ENCODE measurements at regions not wholly inside any gene's neighbourhood (a gene's known extent, or its start where the extent isn't known, plus 50 kb on each side); places are given as distances from the start of the nearest gene placed in this dataset.

DNA sequence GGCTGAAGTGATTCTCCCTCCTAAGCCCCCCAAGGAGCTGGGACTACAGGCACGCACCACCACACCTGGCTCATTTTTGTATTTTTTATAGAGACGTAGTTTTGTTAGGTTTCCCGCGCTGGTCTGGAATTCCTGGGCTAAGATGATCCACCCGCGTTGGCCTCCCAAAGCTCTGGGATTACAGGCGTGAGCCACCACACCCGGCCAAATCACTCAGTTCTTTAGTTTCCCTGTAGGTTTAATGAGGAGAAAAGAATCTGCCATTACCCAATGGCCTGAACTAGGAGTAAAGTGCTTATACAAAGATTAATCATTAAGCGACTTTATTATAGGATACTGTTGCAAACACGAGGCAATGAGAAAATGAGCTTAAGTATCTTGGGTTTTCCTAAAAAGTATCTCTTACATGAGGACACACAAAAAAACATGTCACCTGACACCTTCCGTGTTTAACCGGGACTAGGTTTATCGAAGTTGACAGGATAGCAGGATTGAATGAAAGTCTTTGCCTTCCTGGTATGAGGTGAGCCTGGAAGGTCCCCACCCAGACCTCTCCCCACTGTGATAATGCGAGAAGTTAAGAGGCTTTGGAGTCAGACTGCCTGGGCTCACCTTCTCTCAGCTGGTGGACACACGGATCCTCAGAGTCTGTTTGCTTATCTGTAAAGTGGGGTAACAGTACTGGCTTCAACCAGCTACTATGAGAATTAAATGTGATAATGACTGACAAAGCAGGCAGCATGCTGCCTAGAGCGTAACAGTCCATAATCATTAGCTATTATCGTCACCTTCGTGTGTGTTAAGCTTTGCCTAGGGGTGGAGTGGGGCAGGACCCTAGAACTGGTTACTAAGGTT lies 133.5 kb upstream of the KRAS start:
- DNase-seq (ENCODE audit: low read depth) = no peak
- TF ChIP-seq, protein P1, sequence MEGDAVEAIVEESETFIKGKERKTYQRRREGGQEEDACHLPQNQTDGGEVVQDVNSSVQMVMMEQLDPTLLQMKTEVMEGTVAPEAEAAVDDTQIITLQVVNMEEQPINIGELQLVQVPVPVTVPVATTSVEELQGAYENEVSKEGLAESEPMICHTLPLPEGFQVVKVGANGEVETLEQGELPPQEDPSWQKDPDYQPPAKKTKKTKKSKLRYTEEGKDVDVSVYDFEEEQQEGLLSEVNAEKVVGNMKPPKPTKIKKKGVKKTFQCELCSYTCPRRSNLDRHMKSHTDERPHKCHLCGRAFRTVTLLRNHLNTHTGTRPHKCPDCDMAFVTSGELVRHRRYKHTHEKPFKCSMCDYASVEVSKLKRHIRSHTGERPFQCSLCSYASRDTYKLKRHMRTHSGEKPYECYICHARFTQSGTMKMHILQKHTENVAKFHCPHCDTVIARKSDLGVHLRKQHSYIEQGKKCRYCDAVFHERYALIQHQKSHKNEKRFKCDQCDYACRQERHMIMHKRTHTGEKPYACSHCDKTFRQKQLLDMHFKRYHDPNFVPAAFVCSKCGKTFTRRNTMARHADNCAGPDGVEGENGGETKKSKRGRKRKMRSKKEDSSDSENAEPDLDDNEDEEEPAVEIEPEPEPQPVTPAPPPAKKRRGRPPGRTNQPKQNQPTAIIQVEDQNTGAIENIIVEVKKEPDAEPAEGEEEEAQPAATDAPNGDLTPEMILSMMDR (IDR thresholded peaks at IDR 0.05; ENCODE audit: low read depth, low read length, missing control alignments) = no peak
- no peak overlapping the region for H3K4me3 ChIP-seq (ENCODE audit: low read depth, low read length)

DNA sequence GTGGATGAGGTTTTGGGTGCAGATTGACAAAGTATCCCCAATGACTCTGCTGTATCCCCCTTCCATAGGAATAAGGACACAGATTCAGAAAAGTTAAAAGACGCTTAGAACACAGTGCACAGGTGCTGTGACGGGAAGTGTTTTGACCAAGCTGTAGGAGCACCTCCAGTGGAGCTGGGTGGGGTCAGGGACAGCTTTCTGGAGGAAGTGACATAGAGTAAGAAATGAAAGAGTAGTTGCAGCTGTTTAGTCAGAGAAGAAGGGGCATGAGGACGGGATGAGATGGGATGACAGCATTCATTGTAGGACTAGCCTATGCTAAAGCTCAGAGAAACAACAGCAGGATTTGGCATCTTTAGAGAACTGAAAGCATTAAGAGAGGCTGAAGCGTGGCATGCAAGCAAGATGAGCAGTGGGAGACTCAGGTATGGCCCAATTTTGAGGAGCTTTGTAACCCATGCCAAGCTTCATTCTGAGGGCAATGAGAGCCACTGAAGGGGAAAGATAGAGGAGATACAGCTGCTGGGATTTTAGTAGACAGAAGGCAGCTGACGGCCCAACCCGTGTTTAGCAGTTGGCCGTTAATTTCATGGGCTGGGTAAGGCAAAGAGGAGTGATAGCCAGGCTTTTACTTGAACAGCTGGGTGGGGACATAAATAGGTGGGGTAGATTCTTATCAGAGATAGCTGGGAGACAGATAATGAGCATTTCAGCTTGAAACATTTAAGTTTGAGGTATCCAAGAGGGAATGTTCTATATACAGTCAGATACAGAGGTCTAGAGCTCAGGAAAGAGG lies 131.8 kb upstream of the KRAS start:
- DNase-seq (ENCODE audit: low read depth) = no peak
- TF ChIP-seq, protein P1 (IDR thresholded peaks at IDR 0.05; ENCODE audit: low read depth, low read length, missing control alignments) = no peak
- H3K4me3 ChIP-seq (ENCODE audit: low read depth, low read length) = no peak overlapping the region

DNA sequence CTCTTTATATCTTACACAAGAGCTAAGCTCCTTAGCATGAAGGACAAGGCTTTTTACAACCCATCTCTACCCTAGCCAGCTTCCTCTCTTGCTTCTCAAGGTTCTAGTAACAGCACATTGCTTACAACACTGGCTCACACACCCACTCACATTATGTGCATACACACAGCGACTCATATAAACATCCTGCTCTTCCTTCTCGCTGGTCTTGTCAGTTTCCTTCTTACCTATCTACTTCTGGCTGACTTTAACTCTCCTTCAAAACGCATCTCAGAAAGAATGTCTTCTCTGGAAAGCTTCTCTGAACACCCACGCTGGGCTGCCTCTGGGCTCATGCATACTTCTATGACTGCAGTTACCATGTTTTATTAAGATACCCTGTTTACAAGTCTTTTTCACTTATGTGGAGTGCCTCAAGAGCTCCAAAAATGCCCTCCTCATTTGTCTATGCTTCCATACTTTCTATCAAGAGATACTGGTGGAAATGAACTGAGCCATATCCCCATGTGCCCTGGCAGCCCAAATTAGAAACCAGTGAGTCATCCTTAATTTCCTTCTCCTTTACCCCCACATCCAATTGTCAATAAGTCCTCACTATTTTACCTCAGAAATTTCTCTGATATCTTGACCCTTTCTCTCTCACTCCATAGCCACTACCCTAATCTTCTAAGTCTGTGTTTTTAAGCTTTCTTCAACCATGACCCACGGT lies 126.9 kb upstream of the KRAS start:
- TF ChIP-seq, protein P1 (IDR thresholded peaks at IDR 0.05; ENCODE audit: low read depth, low read length, missing control alignments) = no peak
- no peak overlapping the region for H3K4me3 ChIP-seq (ENCODE audit: low read depth, low read length)
- no peak for DNase-seq (ENCODE audit: low read depth)

DNA sequence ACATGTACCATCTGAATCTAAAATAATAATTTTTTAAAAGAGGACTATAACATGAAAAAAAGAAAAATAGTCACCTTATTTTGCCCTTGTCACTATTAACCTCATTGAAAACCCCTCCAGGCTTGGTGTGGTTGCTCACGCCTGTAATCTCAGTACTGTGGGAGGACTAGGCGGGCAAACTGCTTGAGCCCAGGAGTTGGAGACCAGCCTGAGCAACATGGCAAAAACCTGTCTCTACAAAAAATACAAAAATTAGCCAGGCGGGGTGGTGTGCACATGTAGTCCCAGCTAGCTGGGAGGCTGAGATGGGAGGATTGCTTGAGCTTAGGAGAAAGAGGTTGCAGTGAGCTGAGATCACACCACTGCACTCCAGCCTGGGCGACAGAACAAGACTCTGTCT lies 126.3 kb upstream of the KRAS start:
- H3K4me3 ChIP-seq (ENCODE audit: low read depth, low read length) = no peak overlapping the region
- DNase-seq (ENCODE audit: low read depth) = no peak
- TF ChIP-seq, protein P1 (IDR thresholded peaks at IDR 0.05; ENCODE audit: low read depth, low read length, missing control alignments) = no peak

DNA sequence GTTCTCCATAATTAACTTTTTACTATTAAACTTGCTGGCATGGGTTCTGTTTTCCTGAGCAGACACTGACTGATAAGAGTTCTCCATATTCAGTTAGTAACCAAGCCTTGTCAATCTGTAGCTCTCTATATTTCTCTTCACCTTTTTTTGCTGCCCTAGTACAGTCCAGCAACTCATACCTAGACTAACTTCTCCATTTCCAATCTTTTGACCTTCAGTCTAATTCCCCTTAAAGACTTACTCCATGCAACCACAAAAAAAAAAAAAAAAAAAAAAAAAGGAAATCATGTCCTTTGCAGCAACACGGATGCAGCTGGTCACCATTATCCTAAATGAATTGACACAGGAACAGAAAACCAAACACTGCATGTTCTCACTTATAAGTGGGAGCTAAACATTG lies 125.7 kb upstream of the KRAS start:
- TF ChIP-seq, protein P1 (IDR thresholded peaks at IDR 0.05; ENCODE audit: low read depth, low read length, missing control alignments) = no peak
- H3K4me3 ChIP-seq (ENCODE audit: low read depth, low read length) = no peak overlapping the region
- DNase-seq (ENCODE audit: low read depth) = no peak

DNA sequence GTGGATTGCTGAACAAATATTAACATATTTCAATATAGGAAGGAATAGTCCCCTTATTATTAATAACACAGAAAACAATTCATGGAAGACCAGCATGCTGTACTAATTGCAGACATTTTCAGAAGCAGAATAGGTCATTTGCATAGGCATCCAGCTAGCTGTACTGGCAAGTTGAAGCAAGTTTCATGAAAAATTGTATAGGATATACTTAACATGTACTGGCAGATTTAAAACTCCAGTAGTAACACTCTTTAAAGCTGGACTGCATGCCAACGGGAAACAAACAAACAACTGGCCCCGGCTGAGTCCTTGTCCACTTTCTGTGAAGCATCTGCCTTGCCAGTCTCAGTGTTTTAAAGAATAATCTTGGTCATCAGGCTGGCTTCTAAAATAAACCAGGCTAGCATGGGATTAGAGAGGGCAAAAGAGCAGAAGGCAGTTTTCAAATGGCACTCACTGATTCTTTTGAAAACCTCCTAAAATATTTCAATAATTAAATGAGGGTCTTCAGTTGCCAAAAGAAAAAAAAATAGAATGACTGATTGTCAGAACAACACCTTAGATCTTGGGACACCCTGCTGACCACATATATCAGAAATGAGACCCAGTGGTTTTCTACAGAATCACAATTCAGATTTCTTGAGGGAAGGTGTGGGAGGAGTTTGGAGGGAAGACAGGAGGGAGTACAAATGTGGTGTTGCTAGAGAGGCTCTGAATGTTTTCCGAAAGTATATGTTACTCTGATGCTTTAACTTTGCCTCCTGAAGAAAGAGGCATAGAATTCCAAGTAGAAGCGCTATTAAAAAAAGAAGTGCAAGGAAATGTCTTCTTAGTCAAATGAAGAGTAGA lies 122.5 kb upstream of the KRAS start:
- TF ChIP-seq, protein P1 (IDR thresholded peaks at IDR 0.05; ENCODE audit: low read depth, low read length, missing control alignments) = no peak
- no peak for DNase-seq (ENCODE audit: low read depth)
- H3K4me3 ChIP-seq (ENCODE audit: low read depth, low read length) = no peak overlapping the region

Measured in GM12864 (cell line).